ENCODE measurements at regions not wholly inside any gene's neighbourhood (a gene's known extent, or its start where the extent isn't known, plus 50 kb on each side); places are given as distances from the start of the nearest gene placed in this dataset.

- TF ChIP-seq IRF2 (CRISPR knock-in tag; IDR thresholded peaks at IDR 0.05) (no peak), KDM6A (CRISPR knock-in tag; IDR thresholded peaks at IDR 0.05; ENCODE audit: low read depth) (no peak), THAP11 (CRISPR knock-in tag; IDR thresholded peaks at IDR 0.05) (no peak), ZNF18 (CRISPR knock-in tag; IDR thresholded peaks at IDR 0.05; ENCODE audit: insufficient replicate concordance) (no peak), ZFP82 (CRISPR knock-in tag; IDR thresholded peaks at IDR 0.05; ENCODE audit: borderline replicate concordance) (no peak)
These were observed 231.1 kb upstream of the GADL1 start (continued) for GRCh38 chr3:31125413-31126020.

GRCh38 chr3:31129241-31129640 is 234.8 kb upstream of the GADL1 start:
- Histone ChIP-seq H2AFZ (ENCODE audit: low read length) (no peak overlapping the region), H3K4me2 (ENCODE audit: low read depth, low read length) (no peak overlapping the region), H3K79me2 (ENCODE audit: insufficient read depth, low read length) (no peaks in the 10 kb centered on the region), H3K4me1 (ENCODE audit: insufficient read depth, low read length) (no peaks in the 10 kb centered on the region), H4K20me1 (ENCODE audit: insufficient read depth, low read length) (no peaks in the 10 kb centered on the region), H3K9ac (ENCODE audit: insufficient read depth, low read depth, low read length) (no peak overlapping the region), H3K36me3 (replicated peaks in 1 of 2; ENCODE audit: control insufficient read depth in 1 of 2, insufficient read depth in 2 of 2, low read length in 2 of 2) (no peaks in the 10 kb centered on the region), H3K27me3 (ENCODE audit: control insufficient read depth in 1 of 2, insufficient read depth in 2 of 2, low read length in 2 of 2) (no peaks in the 10 kb centered on the region), H3K4me3 (replicated peaks in 1 of 3; ENCODE audit: insufficient read depth in 1 of 3, low read depth in 2 of 3, low read length in 3 of 3) (no peak overlapping the region), H3K9me3 (ENCODE audit: low read length) (peaks cover 8% of the 10 kb centered on the region; the same call in 1 of the 2 replicates), H3K27ac (ENCODE audit: extremely low read length, insufficient read depth, low read length) (no peak overlapping the region)
- WGBS (ENCODE audit: low lambda C conversion rate): 19% methylated on average over 2 of the region's 2 CpGs
- CTCF ChIA-PET (ENCODE audit: low intra/inter-chr PET ratio, low total read pairs): no interaction called here
- DNase-seq (ENCODE audit: low spot score) (no peak), FAIRE-seq (no peak), ATAC-seq (no peak)
- POLR2A ChIA-PET: no interaction called here
- intact Hi-C loops (cut with micrococcal nuclease; ENCODE audit: unreplicated experiment): no loop called here
- TF ChIP-seq MED1 (CRISPR knock-in tag; IDR thresholded peaks at IDR 0.05) (no peak), ZSCAN9 (CRISPR knock-in tag; IDR thresholded peaks at IDR 0.05; ENCODE audit: borderline replicate concordance) (no peak), POGZ (CRISPR knock-in tag; IDR thresholded peaks at IDR 0.05) (no peak), RBM39 (IDR thresholded peaks at IDR 0.05; ENCODE audit: low read depth, low read length, poor library complexity, severe bottlenecking) (no peak), NPAS2 (CRISPR knock-in tag; IDR thresholded peaks at IDR 0.05; ENCODE audit: borderline replicate concordance) (no peak), ZFAT (CRISPR knock-in tag; conservative IDR thresholded peaks at IDR 0.05) (no peak), PHF21A (CRISPR knock-in tag; IDR thresholded peaks at IDR 0.05) (no peak), PHF20 (CRISPR knock-in tag; IDR thresholded peaks at IDR 0.05) (no peak), SP140L (CRISPR knock-in tag; IDR thresholded peaks at IDR 0.05; ENCODE audit: borderline replicate concordance) (no peak), MXD4 (CRISPR knock-in tag; IDR thresholded peaks at IDR 0.05) (no peak), ZBTB20 (CRISPR knock-in tag; IDR thresholded peaks at IDR 0.05; ENCODE audit: borderline replicate concordance, low read depth) (no peak)
- BruUV-seq (replicated peaks): no TSS peak
- in situ Hi-C loops (cut with HindIII; ENCODE audit: extremely low pct_ligation_motif_present, low pct_unique_long_range_greater_than_20kb): loop anchor here (25.0 kb wide), 1 partner anchor 1117 kb away; no protein-coding TSS in a partner anchor

Data from HepG2 (cell line).